PC-9 (cell line): ENCODE measurements at regions not wholly inside any gene's neighbourhood (a gene's known extent, or its start where the extent isn't known, plus 50 kb on each side); places are given as distances from the start of the nearest gene placed in this dataset.

Experiments used
- BruUV-seq: library from RNA; stranded (reverse); fragments of 400-500 nt; replicated peaks from 2 replicates; lab custom pipeline; 2021; lab: Mats Ljungman, UMichigan
- CTCF ChIA-PET: fragments of 300-600 bp; sonication (Branson Sonifier 250); formaldehyde crosslinking; loops from one replicate; lab custom pipeline; 2022; ENCODE audit warnings: antibody characterized with exemption; lab: Charles Lee
- POLR2A ChIA-PET: fragments of 300-600 bp; sonication (Branson Sonifier 250); formaldehyde crosslinking; loops from one replicate; lab custom pipeline; 2022; ENCODE audit warnings: antibody characterized with exemption; ENCODE audit not compliant: unreplicated experiment; lab: Charles Lee
- DNase-seq, 2 experiments: peaks; one replicate each; pipeline versions ENCODE4 v3.0.0 to v3.0.0-alpha.2; 2015 to 2022; ENCODE audit warnings: mixed read lengths in 1 of 2
- H2AFZ ChIP-seq: fragments of 200-600 bp; sonication (generic); 2 replicates; pipeline ENCODE4 v1.8.1; 2017; ENCODE audit warnings: antibody characterized with exemption
- H3F3A ChIP-seq: fragments of 200-600 bp; sonication (generic); 2 replicates; pipeline ENCODE4 v1.8.1; 2017; ENCODE audit warnings: antibody characterized with exemption, mild to moderate bottlenecking, low read depth; ENCODE audit not compliant: insufficient read depth
- H3K27ac ChIP-seq: fragments of 200-600 bp; sonication (generic); 2 replicates; pipeline ENCODE4 v1.6.1; 2016; ENCODE audit warnings: mixed run types
- H3K27me3 ChIP-seq: fragments of 200-600 bp; sonication (generic); 2 replicates; pipeline ENCODE4 v1.6.1; 2016; ENCODE audit warnings: low read depth, mixed run types; ENCODE audit not compliant: insufficient read depth
- H3K36me3 ChIP-seq: fragments of 200-600 bp; sonication (generic); 2 replicates; pipeline ENCODE4 v1.6.1; 2016; ENCODE audit warnings: low read depth, mixed run types
- H3K4me1 ChIP-seq: fragments of 200-600 bp; sonication (generic); replicated peaks from 2 replicates; pipeline ENCODE4 v1.6.1; 2016; ENCODE audit warnings: mixed run types; ENCODE audit not compliant: insufficient read depth
- H3K4me2 ChIP-seq: fragments of 200-600 bp; sonication (generic); 2 replicates; pipeline ENCODE4 v1.6.1; 2017; ENCODE audit warnings: mixed run types
- H3K4me3 ChIP-seq: fragments of 200-600 bp; sonication (generic); 2 replicates; pipeline ENCODE4 v1.6.1; 2016; ENCODE audit warnings: mixed run types
- H3K79me2 ChIP-seq: fragments of 200-600 bp; sonication (generic); 2 replicates; pipeline ENCODE4 v1.6.1; 2017; ENCODE audit warnings: low read depth, mixed run types
- H3K9me2 ChIP-seq: fragments of 200-600 bp; sonication (generic); 2 replicates; pipeline ENCODE4 v1.8.1; 2017; ENCODE audit warnings: mild to moderate bottlenecking; ENCODE audit not compliant: insufficient read depth
- H3K9me3 ChIP-seq: fragments of 200-600 bp; sonication (generic); 2 replicates; pipeline ENCODE4 v1.8.1; 2016; ENCODE audit warnings: low read depth; ENCODE audit not compliant: insufficient read depth
- H4K20me1 ChIP-seq: fragments of 200-600 bp; sonication (generic); 2 replicates; pipeline ENCODE4 v1.8.1; 2017; ENCODE audit not compliant: insufficient read depth
- EZH2 ChIP-seq: fragments of 200-600 bp; sonication (generic); IDR thresholded peaks from 2 replicates; pipeline ENCODE4 v1.8.0; 2017; ENCODE audit warnings: antibody characterized with exemption, low read depth
- intact Hi-C: fragments of 100-400 bp; cut with micrococcal nuclease; formaldehyde crosslinking; loops from one replicate; pipeline ENCODE4 v1.10.0; 2022; ENCODE audit not compliant: unreplicated experiment
- TF ChIP-seq, protein P1 (sequence below): fragments of 200-600 bp; sonication (generic); conservative IDR thresholded peaks from 2 replicates; pipeline ENCODE4 v1.6.1; 2017; ENCODE audit warnings: mixed run types, antibody characterized with exemption, mild to moderate bottlenecking, moderate library complexity

- Histone ChIP-seq H3K4me2 (no peak overlapping the region), H3K79me2 (peaks cover 42% of the 10 kb centered on the region), H3K36me3 (peaks cover 4% of the 10 kb centered on the region; the same call in 1 of the 2 replicates), H3K4me1 (no peaks in the 10 kb centered on the region), H2AFZ (no peak overlapping the region), H3K27me3 (no peaks in the 10 kb centered on the region), H3K9me3 (no peaks in the 10 kb centered on the region), H4K20me1 (peaks cover 12% of the 10 kb centered on the region; the same call in 1 of the 2 replicates), H3F3A (no peaks in the 10 kb centered on the region; the same call in 1 of the 2 replicates), H3K4me3 (no peak overlapping the region), H3K27ac (no peak overlapping the region), H3K9me2 (no peaks in the 10 kb centered on the region; the same call in 1 of the 2 replicates)
- intact Hi-C loops = no loop called here
- no TSS peak for BruUV-seq
- no peak for DNase-seq
- TF ChIP-seq EZH2 = no peak
- TF ChIP-seq, protein P1, sequence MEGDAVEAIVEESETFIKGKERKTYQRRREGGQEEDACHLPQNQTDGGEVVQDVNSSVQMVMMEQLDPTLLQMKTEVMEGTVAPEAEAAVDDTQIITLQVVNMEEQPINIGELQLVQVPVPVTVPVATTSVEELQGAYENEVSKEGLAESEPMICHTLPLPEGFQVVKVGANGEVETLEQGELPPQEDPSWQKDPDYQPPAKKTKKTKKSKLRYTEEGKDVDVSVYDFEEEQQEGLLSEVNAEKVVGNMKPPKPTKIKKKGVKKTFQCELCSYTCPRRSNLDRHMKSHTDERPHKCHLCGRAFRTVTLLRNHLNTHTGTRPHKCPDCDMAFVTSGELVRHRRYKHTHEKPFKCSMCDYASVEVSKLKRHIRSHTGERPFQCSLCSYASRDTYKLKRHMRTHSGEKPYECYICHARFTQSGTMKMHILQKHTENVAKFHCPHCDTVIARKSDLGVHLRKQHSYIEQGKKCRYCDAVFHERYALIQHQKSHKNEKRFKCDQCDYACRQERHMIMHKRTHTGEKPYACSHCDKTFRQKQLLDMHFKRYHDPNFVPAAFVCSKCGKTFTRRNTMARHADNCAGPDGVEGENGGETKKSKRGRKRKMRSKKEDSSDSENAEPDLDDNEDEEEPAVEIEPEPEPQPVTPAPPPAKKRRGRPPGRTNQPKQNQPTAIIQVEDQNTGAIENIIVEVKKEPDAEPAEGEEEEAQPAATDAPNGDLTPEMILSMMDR = no peak
- CTCF ChIA-PET = no interaction called here
- POLR2A ChIA-PET = no interaction called here
Observed at GRCh38 chr6:158259845-158260244, 52.4 kb upstream of the TULP4 start.

DNA sequence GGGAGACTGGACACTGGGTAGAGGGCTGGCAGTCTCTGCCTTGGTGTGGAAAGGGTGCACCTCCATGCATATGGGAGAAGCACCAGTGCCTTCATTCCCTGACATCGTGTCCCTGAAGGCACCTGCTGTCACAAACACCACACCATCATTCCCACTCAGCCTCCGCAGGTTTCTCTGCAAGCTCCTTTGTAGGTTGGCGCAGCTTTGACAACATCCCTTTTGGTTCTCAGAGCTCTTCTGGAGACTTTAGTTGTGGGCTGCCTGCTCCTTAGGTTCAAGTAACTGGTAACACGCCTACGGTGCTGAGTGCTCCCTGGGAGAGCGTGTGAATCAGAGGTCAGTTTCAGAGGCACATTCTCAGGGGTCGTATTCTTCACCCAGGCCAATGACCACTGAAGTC is 50.2 kb upstream of the TULP4 start:
- Histone ChIP-seq H3K36me3 (peaks cover 4% of the 10 kb centered on the region; the same call in 1 of the 2 replicates), H3K9me3 (no peaks in the 10 kb centered on the region), H2AFZ (no peak overlapping the region), H3K4me2 (no peak overlapping the region), H3K79me2 (peaks cover 24% of the 10 kb centered on the region), H3K4me1 (no peaks in the 10 kb centered on the region), H3K27ac (no peak overlapping the region), H3F3A (no peaks in the 10 kb centered on the region; the same call in 1 of the 2 replicates), H3K4me3 (no peak overlapping the region), H3K27me3 (no peaks in the 10 kb centered on the region), H4K20me1 (peaks cover 5% of the 10 kb centered on the region; the same call in 1 of the 2 replicates), H3K9me2 (no peaks in the 10 kb centered on the region; the same call in 1 of the 2 replicates)
- DNase-seq = no peak
- POLR2A ChIA-PET = no interaction called here
- BruUV-seq = no TSS peak
- intact Hi-C loops = no loop called here
- TF ChIP-seq, protein P1 = no peak
- no peak for TF ChIP-seq EZH2
- CTCF ChIA-PET = no interaction called here
